ENCODE measurements at regions not wholly inside any gene's neighbourhood (a gene's known extent, or its start where the extent isn't known, plus 50 kb on each side); places are given as distances from the start of the nearest gene placed in this dataset.

DNA sequence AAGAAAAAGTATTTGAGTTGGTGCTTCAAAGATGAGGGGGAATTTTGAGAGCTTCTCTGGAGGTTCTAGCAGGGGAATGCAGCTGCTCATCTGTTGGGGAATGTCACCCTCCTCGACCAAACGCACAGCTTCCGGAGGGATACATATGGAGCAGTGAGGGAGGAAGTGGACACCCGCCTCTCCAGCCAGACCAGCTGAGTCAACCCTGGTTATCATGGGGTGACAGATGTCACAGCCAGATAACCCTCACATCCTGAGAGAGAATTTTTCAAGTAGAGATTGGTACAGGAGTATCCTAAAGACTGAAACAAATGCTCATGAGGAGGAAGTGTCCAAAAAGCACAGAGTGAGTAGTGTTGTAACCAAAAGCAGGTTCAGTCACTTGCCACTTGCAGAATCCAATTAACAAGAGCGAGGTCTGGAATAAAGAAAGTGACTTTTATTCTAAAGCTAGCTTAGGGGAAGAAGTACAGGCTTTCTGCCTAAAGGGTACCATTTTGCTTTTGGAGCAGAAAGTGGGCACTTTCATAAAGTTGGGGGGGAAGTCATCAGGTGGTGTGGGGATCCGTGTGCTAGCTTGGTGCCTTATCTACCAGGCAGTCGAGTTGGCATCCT is 395.2 kb downstream of the RAD51AP2 start:
- Histone ChIP-seq H2AFZ (ENCODE audit: low read depth, low read length, poor library complexity, severe bottlenecking) (no peak overlapping the region), H3K9me2 (ENCODE audit: insufficient read depth) (no peaks in the 10 kb centered on the region), H3K36me3 (ENCODE audit: control insufficient read depth in 1 of 2, insufficient read depth in 2 of 2, low read length in 2 of 2) (no peaks in the 10 kb centered on the region), H3K4me3 (replicated peaks in 1 of 2; ENCODE audit: low read depth in 1 of 2, low read length in 2 of 2) (no peak overlapping the region), H3K9ac (ENCODE audit: low read length) (no peak overlapping the region), H3K9me3 (ENCODE audit: control insufficient read depth in 1 of 2, insufficient read depth in 1 of 2, low read depth in 1 of 2, low read length in 2 of 2) (no peaks in the 10 kb centered on the region), H3K79me2 (ENCODE audit: insufficient read depth, low read length) (no peaks in the 10 kb centered on the region), H3K27me3 (ENCODE audit: insufficient read depth, low read length) (peaks cover 33% of the 10 kb centered on the region), H4K20me1 (ENCODE audit: insufficient read depth) (no peaks in the 10 kb centered on the region; the same call in 1 of the 2 replicates), H3K4me2 (ENCODE audit: low read length) (no peak overlapping the region), H3K27ac (ENCODE audit: low read depth, low read length) (no peak overlapping the region), H3K4me1 (ENCODE audit: control insufficient read depth in 1 of 2, insufficient read depth in 2 of 2, low read length in 2 of 2) (no peaks in the 10 kb centered on the region)
- DNase-seq (ENCODE audit: low read depth, low spot score) (no peak), ATAC-seq (no peak)
- ChIA-PET RAD21 (ENCODE audit: low non-redundant PET in 1 of 2, low total read pairs in 2 of 2, uncharacterized antibody in 2 of 2, unreplicated experiment in 2 of 2) (no interaction called here), POLR2A (no interaction called here), CTCF (no interaction called here)
- TF ChIP-seq CBX3 (IDR thresholded peaks at IDR 0.05; ENCODE audit: low read depth) (no peak), ZFX (IDR thresholded peaks at IDR 0.05) (no peak), EZH2 (IDR thresholded peaks at IDR 0.05) (no peak), EZH2phosphoT487 (IDR thresholded peaks at IDR 0.05; ENCODE audit: borderline replicate concordance) (no peak), ATF3 (IDR thresholded peaks at IDR 0.05) (no peak), MAX (IDR thresholded peaks at IDR 0.05) (no peak), RAD21 (IDR thresholded peaks at IDR 0.05; ENCODE audit: low read depth) (no peak), SIN3A (IDR thresholded peaks at IDR 0.05; ENCODE audit: low read depth) (no peak), POLR2A (IDR thresholded peaks at IDR 0.05; ENCODE audit: borderline replicate concordance, extremely low read depth, insufficient read depth, insufficient read length) (no peak), FOSL1 (IDR thresholded peaks at IDR 0.05; ENCODE audit: low read depth) (no peak), JUND (IDR thresholded peaks at IDR 0.05) (no peak), YY1 (IDR thresholded peaks at IDR 0.05; ENCODE audit: extremely low read depth, insufficient replicate concordance, low read depth, low read length) (no peak)
- TF ChIP-seq, protein P1, sequence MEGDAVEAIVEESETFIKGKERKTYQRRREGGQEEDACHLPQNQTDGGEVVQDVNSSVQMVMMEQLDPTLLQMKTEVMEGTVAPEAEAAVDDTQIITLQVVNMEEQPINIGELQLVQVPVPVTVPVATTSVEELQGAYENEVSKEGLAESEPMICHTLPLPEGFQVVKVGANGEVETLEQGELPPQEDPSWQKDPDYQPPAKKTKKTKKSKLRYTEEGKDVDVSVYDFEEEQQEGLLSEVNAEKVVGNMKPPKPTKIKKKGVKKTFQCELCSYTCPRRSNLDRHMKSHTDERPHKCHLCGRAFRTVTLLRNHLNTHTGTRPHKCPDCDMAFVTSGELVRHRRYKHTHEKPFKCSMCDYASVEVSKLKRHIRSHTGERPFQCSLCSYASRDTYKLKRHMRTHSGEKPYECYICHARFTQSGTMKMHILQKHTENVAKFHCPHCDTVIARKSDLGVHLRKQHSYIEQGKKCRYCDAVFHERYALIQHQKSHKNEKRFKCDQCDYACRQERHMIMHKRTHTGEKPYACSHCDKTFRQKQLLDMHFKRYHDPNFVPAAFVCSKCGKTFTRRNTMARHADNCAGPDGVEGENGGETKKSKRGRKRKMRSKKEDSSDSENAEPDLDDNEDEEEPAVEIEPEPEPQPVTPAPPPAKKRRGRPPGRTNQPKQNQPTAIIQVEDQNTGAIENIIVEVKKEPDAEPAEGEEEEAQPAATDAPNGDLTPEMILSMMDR (IDR thresholded peaks at IDR 0.05 in 2 of 3, conservative IDR thresholded peaks at IDR 0.05 in 1 of 3; ENCODE audit: borderline replicate concordance in 1 of 3, insufficient read depth in 1 of 3, low read depth in 2 of 3, low read length in 2 of 3) = no peak
- TF ChIP-seq, protein P2, sequence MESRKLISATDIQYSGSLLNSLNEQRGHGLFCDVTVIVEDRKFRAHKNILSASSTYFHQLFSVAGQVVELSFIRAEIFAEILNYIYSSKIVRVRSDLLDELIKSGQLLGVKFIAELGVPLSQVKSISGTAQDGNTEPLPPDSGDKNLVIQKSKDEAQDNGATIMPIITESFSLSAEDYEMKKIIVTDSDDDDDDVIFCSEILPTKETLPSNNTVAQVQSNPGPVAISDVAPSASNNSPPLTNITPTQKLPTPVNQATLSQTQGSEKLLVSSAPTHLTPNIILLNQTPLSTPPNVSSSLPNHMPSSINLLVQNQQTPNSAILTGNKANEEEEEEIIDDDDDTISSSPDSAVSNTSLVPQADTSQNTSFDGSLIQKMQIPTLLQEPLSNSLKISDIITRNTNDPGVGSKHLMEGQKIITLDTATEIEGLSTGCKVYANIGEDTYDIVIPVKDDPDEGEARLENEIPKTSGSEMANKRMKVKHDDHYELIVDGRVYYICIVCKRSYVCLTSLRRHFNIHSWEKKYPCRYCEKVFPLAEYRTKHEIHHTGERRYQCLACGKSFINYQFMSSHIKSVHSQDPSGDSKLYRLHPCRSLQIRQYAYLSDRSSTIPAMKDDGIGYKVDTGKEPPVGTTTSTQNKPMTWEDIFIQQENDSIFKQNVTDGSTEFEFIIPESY (IDR thresholded peaks at IDR 0.05; ENCODE audit: extremely low read depth, insufficient replicate concordance, low read length) = no peak
- no TSS peak for BruUV-seq (replicated peaks)
- intact Hi-C loops (cut with micrococcal nuclease) = no loop called here

All from HCT116 (cell line).